WTC11 (cell line): ENCODE measurements at regions not wholly inside any gene's neighbourhood (a gene's known extent, or its start where the extent isn't known, plus 50 kb on each side); places are given as distances from the start of the nearest gene placed in this dataset.

Experiments used
- ATF1 ChIP-seq: sonication (generic); formaldehyde crosslinking; IDR thresholded peaks from 2 replicates; pipeline ENCODE4 v1.8.1; 2023; ENCODE audit warnings: mild to moderate bottlenecking, moderate library complexity, missing genetic modification reagents
- CREB1 ChIP-seq: sonication (generic); formaldehyde crosslinking; IDR thresholded peaks from 2 replicates; pipeline ENCODE4 v1.8.0; 2023; ENCODE audit warnings: mild to moderate bottlenecking, missing genetic modification reagents
- ESRRA ChIP-seq: sonication (generic); formaldehyde crosslinking; IDR thresholded peaks from 2 replicates; pipeline ENCODE4 v1.8.1; 2022; ENCODE audit warnings: mild to moderate bottlenecking, missing genetic modification reagents, borderline replicate concordance
- GABPB1 ChIP-seq: sonication (generic); formaldehyde crosslinking; IDR thresholded peaks from 2 replicates; pipeline ENCODE4 v1.8.1; 2023; ENCODE audit warnings: mild to moderate bottlenecking, missing genetic modification reagents
- HMGA2 ChIP-seq: fragments of 250-450 bp; sonication (Bioruptor Pico); IDR thresholded peaks from 2 replicates; pipeline ENCODE4 v1.4.0; 2021; ENCODE audit warnings: mild to moderate bottlenecking, moderate library complexity
- JUN ChIP-seq: sonication (generic); formaldehyde crosslinking; IDR thresholded peaks from 2 replicates; pipeline ENCODE4 v1.8.0; 2023; ENCODE audit warnings: mild to moderate bottlenecking, missing genetic modification reagents
- KAT7 ChIP-seq: sonication (generic); formaldehyde crosslinking; IDR thresholded peaks from 2 replicates; pipeline ENCODE4 v1.8.1; 2023; ENCODE audit warnings: missing genetic modification reagents, mild to moderate bottlenecking, borderline replicate concordance
- NR1H2 ChIP-seq: sonication (generic); formaldehyde crosslinking; IDR thresholded peaks from 2 replicates; pipeline ENCODE4 v1.9.0; 2021; ENCODE audit warnings: mild to moderate bottlenecking, moderate library complexity, missing genetic modification reagents
- TEAD4 ChIP-seq: sonication (generic); formaldehyde crosslinking; IDR thresholded peaks from 2 replicates; pipeline ENCODE4 v1.8.0; 2022; ENCODE audit warnings: mild to moderate bottlenecking, missing genetic modification reagents
- ZBTB21 ChIP-seq: sonication (generic); formaldehyde crosslinking; IDR thresholded peaks from 2 replicates; pipeline ENCODE4 v1.8.1; 2023; ENCODE audit warnings: mild to moderate bottlenecking, missing genetic modification reagents, borderline replicate concordance
- TF ChIP-seq, protein P1 (sequence below): fragments of 200-600 bp; IDR thresholded peaks from 2 replicates; pipeline ENCODE4 v1.8.0; 2022; ENCODE audit warnings: antibody characterized with exemption
- TF ChIP-seq, protein P2 (sequence below): sonication (generic); formaldehyde crosslinking; IDR thresholded peaks from 2 replicates; pipeline ENCODE4 v1.8.1; 2022; ENCODE audit warnings: missing genetic modification reagents, borderline replicate concordance

DNA sequence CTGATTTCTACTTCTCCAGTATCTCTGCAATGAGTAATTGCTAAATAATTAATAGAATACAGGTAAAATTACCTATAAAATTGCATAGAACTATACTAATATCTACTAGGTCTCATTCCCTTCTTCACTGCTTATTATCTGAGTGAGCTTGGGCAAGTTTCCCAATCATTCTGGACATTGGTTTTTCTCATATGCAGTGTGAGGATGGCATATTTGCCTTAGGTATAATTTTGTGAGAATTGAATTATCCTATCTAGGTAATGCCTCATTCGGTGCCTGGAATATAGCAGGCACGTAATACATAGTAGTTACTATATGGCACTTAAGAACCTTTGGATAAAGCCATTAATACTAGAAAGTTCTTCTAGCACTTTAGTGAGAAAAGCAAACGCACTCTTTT lies 434.7 kb downstream of the GATA3 start:
- TF ChIP-seq, protein P1, sequence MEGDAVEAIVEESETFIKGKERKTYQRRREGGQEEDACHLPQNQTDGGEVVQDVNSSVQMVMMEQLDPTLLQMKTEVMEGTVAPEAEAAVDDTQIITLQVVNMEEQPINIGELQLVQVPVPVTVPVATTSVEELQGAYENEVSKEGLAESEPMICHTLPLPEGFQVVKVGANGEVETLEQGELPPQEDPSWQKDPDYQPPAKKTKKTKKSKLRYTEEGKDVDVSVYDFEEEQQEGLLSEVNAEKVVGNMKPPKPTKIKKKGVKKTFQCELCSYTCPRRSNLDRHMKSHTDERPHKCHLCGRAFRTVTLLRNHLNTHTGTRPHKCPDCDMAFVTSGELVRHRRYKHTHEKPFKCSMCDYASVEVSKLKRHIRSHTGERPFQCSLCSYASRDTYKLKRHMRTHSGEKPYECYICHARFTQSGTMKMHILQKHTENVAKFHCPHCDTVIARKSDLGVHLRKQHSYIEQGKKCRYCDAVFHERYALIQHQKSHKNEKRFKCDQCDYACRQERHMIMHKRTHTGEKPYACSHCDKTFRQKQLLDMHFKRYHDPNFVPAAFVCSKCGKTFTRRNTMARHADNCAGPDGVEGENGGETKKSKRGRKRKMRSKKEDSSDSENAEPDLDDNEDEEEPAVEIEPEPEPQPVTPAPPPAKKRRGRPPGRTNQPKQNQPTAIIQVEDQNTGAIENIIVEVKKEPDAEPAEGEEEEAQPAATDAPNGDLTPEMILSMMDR = no peak
- TF ChIP-seq KAT7 (CRISPR knock-in tag) (no peak), ATF1 (CRISPR knock-in tag) (no peak), NR1H2 (CRISPR knock-in tag) (no peak), ESRRA (no peak), ZBTB21 (CRISPR knock-in tag) (no peak), HMGA2 (CRISPR knock-in tag) (no peak), CREB1 (CRISPR knock-in tag) (no peak), TEAD4 (CRISPR knock-in tag) (no peak), JUN (no peak), GABPB1 (no peak)
- TF ChIP-seq, protein P2, sequence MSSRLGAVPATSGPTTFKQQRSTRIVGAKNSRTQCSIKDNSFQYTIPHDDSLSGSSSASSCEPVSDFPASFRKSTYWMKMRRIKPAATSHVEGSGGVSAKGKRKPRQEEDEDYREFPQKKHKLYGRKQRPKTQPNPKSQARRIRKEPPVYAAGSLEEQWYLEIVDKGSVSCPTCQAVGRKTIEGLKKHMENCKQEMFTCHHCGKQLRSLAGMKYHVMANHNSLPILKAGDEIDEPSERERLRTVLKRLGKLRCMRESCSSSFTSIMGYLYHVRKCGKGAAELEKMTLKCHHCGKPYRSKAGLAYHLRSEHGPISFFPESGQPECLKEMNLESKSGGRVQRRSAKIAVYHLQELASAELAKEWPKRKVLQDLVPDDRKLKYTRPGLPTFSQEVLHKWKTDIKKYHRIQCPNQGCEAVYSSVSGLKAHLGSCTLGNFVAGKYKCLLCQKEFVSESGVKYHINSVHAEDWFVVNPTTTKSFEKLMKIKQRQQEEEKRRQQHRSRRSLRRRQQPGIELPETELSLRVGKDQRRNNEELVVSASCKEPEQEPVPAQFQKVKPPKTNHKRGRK (CRISPR knock-in tag) = no peak
